ENCODE measurements at regions not wholly inside any gene's neighbourhood (a gene's known extent, or its start where the extent isn't known, plus 50 kb on each side); places are given as distances from the start of the nearest gene placed in this dataset.

DNA sequence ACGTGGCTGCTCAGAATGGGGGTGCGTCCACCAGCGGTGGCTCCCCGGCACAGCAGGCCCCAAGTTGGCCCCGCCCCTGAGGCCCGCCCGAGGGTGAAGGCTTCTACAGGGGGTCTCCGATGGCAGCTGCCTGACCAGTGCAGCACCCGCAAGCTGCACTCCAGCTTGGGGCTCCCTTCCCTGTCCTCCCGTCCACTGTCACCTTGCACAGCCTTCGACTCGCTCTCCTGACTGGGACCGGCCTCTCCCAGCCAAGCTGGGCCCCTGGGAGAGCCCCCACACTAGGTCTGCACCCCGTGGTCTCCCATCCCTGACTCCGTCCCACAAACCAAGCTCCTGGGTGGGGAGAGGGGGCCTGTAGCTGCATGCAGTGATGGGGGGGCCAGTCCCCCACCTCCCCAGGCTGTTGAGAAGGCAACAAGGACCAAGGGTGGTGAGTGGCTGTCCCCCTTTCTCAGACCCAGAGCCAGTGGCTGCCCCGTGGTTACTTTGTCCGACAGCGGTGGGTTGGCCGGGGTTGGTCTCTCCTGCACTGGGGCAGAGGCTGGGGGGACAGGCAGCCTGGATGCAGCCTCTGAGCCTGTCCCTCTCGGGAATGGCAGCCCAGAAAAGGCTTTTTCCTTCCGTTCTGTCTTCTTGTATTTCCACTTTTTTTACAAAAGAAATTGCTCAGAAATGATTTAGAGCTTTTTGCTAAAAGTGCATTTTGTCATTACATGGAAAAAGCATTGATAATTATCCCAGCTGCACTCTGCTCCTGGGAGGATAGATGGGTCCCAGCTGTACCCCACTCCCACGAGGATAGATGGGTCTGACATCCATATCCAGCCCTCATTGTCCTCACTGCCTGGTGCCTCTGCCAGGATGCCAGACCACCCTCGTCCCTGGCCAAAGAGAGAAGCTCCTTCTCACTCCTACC is 217.0 kb downstream of the KIF26A start:
- Histone ChIP-seq H3K27ac (ENCODE audit: low read depth, low read length) (no peak overlapping the region), H3K36me3 (ENCODE audit: control insufficient read depth, insufficient read depth, low read length) (no peaks in the 10 kb centered on the region), H3K9ac (ENCODE audit: low read length) (no peak overlapping the region)

DNA sequence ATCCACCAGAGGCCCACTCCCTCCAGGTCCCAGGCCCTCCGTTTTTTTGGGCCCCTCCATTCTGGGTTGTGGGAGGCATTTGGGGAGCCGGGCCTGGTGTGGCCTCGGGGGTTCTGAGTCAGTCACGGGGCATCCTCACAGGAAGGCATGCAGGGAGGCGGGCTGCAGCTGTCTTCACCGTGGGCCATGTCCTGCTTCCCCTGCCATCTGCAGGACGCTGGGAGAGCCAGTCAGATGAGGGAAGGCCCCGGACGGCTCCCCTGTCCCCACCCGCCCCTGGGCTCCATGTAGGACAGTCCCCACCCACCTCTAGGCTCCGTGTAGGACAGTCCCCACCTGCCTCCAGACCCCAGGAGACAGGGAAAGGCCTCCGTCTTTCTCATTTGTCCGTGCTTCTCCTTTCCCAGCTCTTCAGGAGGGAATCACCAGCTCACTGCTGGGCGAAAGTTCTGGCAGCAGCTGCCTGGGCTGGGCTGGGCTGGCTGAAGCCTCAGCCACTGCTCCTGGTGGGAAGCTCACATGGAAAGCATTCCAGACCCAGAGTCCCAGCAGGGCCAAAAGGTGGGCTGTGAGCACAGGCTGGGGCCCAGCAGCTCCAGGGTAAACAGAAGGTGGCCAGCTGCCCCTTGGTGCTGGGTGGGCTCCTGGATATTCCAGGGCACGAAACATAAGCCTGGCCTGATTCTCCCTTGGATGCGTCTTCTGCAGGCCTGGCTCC is 217.8 kb downstream of the KIF26A start:
- no peaks in the 10 kb centered on the region for H3K4me1 ChIP-seq (ENCODE audit: control insufficient read depth, insufficient read depth, low read length)
- no peak overlapping the region for H3K27ac ChIP-seq (ENCODE audit: low read depth, low read length)

More for the DNA sequence above, 217.0 kb downstream of the KIF26A start:
- peaks cover 3% of the 10 kb centered on the region for H3K4me1 ChIP-seq (ENCODE audit: control insufficient read depth, insufficient read depth, low read length)
- no peaks in the 10 kb centered on the region for H3K27me3 ChIP-seq (ENCODE audit: control insufficient read depth, insufficient read depth, low read length)
- H3K4me3 ChIP-seq (ENCODE audit: low read length), result no peak overlapping the region

DNA sequence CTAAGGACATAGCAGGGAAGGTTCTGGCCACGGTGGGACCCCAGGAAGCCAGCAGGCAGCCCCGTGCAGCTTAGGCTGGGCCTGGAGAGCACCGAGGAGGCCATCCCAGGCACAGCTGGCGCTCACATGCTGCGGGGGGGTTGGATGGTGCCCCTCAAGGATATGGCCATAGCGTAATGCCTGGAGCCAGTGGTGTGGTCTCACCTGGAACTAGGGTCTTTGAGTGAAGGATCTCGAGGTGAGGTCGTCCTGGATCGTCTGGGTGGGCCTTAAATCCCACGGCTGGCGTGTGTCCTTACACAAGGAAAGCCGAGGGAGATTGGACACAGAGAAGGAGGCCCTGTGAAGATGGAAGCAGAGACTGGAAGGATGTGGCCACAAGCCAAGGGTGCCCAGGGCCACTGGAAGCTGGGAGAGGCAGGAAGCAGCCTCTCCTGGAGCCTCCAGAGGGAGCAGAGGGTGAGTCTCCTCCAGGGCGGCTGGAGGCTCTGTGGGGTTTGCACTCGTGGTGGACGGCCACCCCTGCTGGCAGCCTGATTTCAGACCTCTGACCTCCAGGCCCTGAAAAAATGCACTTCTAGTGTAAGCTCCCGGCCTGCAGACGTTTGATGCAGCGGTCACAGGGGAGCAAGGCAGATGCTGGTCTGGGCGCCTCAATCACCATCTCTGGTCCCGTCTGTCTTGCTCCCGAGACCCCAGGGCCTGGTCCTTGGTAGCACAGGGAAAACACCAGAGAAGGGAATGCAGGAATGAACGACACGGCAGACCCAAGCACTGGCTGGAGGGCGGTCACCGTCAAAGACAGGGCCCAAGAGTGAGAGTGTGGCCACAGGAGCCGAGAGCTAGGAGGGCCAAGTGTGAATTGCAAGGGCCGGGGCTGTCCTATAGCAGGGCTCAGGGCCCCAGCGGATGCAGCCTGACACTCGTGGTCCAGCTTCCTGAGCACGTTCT is 218.6 kb downstream of the KIF26A start:
- no peaks in the 10 kb centered on the region for H3K4me1 ChIP-seq (ENCODE audit: control insufficient read depth, insufficient read depth, low read length)
- no peak overlapping the region for H3K9ac ChIP-seq (ENCODE audit: low read length)
- H3K27me3 ChIP-seq (ENCODE audit: control insufficient read depth, insufficient read depth, low read length), result peaks cover 2% of the 10 kb centered on the region
- H3K36me3 ChIP-seq (ENCODE audit: control insufficient read depth, insufficient read depth, low read length), result no peaks in the 10 kb centered on the region
- H3K4me3 ChIP-seq (ENCODE audit: low read length), result no peak overlapping the region
- H3K27ac ChIP-seq (ENCODE audit: low read depth, low read length), result no peak overlapping the region

More for the DNA sequence above, 217.8 kb downstream of the KIF26A start:
- no peaks in the 10 kb centered on the region for H3K36me3 ChIP-seq (ENCODE audit: control insufficient read depth, insufficient read depth, low read length)
- no peak overlapping the region for H3K9ac ChIP-seq (ENCODE audit: low read length)
- H3K27me3 ChIP-seq (ENCODE audit: control insufficient read depth, insufficient read depth, low read length), result peaks cover under 1% of the 10 kb centered on the region
- no peak overlapping the region for H3K4me3 ChIP-seq (ENCODE audit: low read length)

DNA sequence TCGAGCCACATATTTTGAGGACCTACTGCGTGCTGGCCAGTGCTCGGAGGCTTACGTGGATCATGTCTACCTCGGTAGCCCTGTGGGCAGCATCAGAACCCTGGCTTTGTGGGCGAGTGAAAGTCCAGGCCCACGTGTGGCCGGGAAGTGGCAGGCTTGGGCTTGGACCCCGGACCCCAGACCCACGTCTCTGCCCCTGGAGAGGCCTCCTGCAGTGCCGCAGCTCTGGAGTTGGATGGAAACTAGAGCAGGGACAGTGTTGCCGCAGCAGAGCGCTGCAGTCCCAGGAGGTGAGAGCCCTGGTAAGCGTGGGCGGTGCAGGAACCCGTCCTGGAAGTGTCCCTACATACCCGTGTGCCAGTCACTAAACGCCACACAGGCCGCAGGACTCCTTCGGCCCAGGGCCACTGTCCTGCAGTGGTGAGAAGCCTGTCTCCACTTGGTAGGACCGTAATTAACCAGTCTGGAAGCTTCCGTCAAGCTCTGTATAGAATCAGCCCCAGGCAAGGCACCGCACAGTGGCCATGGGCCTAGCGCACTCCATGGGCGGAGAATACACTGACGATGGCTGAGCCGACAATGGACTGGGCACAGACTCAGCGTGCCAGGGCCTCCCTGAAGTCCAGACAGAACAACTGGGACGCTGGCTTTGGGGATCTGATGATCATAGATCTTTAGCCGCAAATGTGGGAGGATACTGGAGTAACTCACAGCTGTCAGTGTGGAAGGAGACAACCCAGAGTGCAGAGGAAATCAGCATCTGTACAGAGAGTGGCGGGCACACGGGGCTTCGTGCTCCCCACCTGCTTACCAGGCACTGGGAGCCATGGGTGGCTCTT is 219.5 kb downstream of the KIF26A start:
- no peaks in the 10 kb centered on the region for H3K36me3 ChIP-seq (ENCODE audit: control insufficient read depth, insufficient read depth, low read length)
- no peaks in the 10 kb centered on the region for H3K4me1 ChIP-seq (ENCODE audit: control insufficient read depth, insufficient read depth, low read length)
- no peak overlapping the region for H3K27ac ChIP-seq (ENCODE audit: low read depth, low read length)
- H3K27me3 ChIP-seq (ENCODE audit: control insufficient read depth, insufficient read depth, low read length), result peaks cover 2% of the 10 kb centered on the region
- H3K4me3 ChIP-seq (ENCODE audit: low read length), result no peak overlapping the region
- no peak overlapping the region for H3K9ac ChIP-seq (ENCODE audit: low read length)

DNA sequence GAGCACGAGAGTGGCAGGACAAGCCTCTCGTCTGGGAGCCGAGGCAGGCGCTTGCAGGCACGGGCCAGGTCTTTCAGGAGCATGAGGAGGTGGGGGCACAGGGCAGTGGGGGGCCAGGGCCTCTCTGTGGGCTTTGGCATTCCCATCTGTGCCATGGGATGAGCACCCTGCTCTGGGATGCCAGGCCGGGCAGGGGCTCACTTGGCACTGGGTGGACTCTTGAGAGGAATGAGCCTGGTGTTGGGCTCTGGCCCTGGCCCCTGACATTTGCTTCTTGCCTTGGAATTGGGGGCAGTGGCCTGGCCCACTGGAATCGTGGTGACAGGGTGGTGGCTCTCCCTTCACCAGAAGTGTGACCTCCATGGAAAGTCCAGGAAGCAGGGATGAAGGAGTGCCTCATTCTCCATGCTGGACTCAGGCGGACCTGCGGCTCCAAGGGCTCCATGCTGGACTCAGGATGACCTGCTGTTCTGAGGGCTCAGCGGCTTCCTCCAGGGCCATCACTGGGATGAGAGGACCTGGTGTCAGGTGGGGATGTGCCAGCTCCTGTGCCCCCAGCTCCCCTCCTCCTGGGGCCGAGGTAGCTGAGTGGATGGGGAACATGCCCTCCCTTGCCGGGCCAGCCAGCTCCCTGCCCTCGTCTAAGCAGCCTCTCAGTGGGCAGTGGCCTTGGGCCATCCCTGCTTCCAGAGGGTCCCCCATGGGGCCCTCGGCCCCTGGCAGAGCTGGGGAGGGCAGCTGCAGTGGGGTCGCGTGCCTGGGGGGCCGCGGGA is 220.3 kb downstream of the KIF26A start:
- no peak overlapping the region for H3K9ac ChIP-seq (ENCODE audit: low read length)
- H3K4me1 ChIP-seq (ENCODE audit: control insufficient read depth, insufficient read depth, low read length), result no peaks in the 10 kb centered on the region
- H3K27me3 ChIP-seq (ENCODE audit: control insufficient read depth, insufficient read depth, low read length), result peaks cover 2% of the 10 kb centered on the region
- H3K27ac ChIP-seq (ENCODE audit: low read depth, low read length), result no peak overlapping the region
- H3K36me3 ChIP-seq (ENCODE audit: control insufficient read depth, insufficient read depth, low read length), result no peaks in the 10 kb centered on the region
- no peak overlapping the region for H3K4me3 ChIP-seq (ENCODE audit: low read length)

DNA sequence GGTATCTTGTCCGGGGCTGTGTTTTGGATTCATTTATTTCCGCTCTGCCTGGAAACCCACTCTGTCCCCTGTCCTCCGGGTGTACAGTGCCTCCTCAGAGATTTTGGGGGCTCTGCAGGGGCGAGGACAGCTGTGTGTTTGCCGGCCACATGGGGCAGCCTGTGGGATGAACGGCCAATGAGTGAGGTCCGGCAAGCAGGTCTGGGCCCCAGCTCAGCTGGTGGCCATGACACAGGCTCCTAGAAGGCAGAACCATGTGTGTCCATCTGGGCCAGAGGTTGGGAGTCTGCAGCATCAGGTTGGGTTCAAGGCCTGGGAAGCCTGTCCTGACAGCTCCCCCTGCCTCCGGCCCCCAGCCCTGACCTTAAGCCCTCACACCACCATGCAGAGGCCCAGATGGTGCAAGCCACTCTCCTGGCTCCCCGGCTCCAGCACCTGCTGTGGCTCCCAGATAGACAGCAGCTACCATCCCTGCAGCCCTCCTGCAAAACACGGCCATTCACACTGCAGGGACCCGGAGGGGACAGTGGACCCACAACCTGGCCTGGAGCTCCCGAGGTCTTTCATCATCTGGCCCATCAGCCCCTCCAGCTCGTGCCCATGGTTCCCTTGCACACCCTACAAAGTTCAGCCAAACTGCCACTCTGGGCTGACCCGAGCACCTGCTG is 220.1 kb upstream of the C14orf180 start:
- no peak overlapping the region for H3K4me3 ChIP-seq (ENCODE audit: low read length)
- H3K36me3 ChIP-seq (ENCODE audit: control insufficient read depth, insufficient read depth, low read length), result no peaks in the 10 kb centered on the region
- H3K27ac ChIP-seq (ENCODE audit: low read depth, low read length), result no peak overlapping the region
- H3K9ac ChIP-seq (ENCODE audit: low read length), result no peak overlapping the region
- H3K27me3 ChIP-seq (ENCODE audit: control insufficient read depth, insufficient read depth, low read length), result peaks cover 2% of the 10 kb centered on the region
- no peaks in the 10 kb centered on the region for H3K4me1 ChIP-seq (ENCODE audit: control insufficient read depth, insufficient read depth, low read length)

DNA sequence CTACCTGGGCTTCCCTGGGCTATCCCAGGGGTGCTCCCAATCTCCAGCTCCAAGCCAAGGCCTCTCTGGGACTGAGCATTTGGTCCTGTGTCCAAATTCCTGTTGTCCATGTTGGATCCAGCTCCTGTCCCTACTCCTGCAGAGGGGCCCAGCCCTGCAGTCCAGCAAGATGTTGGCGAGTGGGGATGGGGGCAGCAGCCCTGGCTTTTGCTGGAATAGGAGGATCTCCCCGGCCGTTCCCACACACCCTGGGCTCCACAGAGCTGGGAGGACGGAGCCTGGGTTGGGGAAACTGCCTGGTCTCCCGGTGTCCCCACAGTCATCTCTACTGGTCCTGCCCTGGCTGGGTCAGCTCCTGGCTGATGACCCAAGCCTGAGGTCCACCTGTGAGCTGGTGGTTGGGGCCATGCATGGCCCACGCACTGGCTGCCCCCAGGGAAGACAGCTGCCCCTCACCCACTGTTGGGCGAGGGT is 219.6 kb upstream of the C14orf180 start:
- Histone ChIP-seq H3K36me3 (ENCODE audit: control insufficient read depth, insufficient read depth, low read length) (no peaks in the 10 kb centered on the region), H3K9ac (ENCODE audit: low read length) (no peak overlapping the region), H3K4me3 (ENCODE audit: low read length) (no peak overlapping the region), H3K27me3 (ENCODE audit: control insufficient read depth, insufficient read depth, low read length) (peaks cover 2% of the 10 kb centered on the region), H3K27ac (ENCODE audit: low read depth, low read length) (no peak overlapping the region), H3K4me1 (ENCODE audit: control insufficient read depth, insufficient read depth, low read length) (no peaks in the 10 kb centered on the region)

DNA sequence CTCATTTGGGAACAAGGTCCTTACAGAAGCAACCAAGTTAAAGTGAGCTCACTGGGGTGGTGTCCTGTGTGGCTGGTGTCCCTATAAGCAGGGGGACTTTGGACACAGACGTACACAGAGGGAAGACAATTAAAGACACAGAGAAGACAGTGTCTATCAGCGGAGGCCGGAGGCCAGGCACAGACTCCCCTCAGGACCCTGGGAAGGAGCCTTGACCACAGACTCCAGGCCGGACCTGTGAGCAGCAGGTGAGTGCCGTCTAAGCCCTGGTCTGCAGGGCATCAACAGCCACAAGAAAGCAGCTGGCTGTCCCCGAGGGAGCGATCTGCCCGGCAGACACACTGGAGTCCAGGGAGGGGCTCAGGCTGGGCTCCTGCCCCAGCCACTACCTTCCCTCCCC is 219.1 kb upstream of the C14orf180 start:
- H3K4me3 ChIP-seq (ENCODE audit: low read length), result no peak overlapping the region

DNA sequence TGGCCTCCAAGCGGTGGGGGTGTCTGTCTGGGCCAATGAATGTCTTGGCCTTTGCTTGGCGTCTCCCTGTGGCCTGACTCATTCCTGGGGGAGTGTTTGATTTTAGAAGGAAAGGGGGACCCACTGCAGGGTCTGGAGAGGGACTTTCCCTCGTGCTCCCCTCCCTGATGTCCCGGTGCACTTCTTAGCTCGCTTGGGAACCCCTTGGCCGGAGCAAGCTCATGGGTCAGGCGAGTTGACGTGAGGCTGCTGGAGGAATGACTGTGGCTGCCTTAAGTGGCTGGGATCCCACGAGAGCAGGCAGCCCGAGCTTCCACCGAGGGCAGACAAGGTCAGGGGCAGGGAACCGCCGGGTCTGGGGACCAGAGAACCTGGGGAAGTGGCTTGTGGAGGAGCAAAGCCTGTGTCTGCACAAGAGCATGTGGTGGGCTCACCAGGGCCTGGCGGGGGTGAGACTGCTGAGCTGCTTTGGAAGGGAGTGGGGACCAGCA is 218.4 kb upstream of the C14orf180 start:
- Histone ChIP-seq H3K27me3 (ENCODE audit: control insufficient read depth, insufficient read depth, low read length) (peaks cover 2% of the 10 kb centered on the region), H3K27ac (ENCODE audit: low read depth, low read length) (no peak overlapping the region), H3K36me3 (ENCODE audit: control insufficient read depth, insufficient read depth, low read length) (no peaks in the 10 kb centered on the region), H3K4me1 (ENCODE audit: control insufficient read depth, insufficient read depth, low read length) (no peaks in the 10 kb centered on the region), H3K4me3 (ENCODE audit: low read length) (no peak overlapping the region), H3K9ac (ENCODE audit: low read length) (no peak overlapping the region)

More for the DNA sequence above, 219.1 kb upstream of the C14orf180 start:
- no peak overlapping the region for H3K27ac ChIP-seq (ENCODE audit: low read depth, low read length)
- H3K4me1 ChIP-seq (ENCODE audit: control insufficient read depth, insufficient read depth, low read length), result no peaks in the 10 kb centered on the region
- H3K27me3 ChIP-seq (ENCODE audit: control insufficient read depth, insufficient read depth, low read length), result peaks cover 2% of the 10 kb centered on the region
- no peak overlapping the region for H3K9ac ChIP-seq (ENCODE audit: low read length)
- H3K36me3 ChIP-seq (ENCODE audit: control insufficient read depth, insufficient read depth, low read length), result no peaks in the 10 kb centered on the region

DNA sequence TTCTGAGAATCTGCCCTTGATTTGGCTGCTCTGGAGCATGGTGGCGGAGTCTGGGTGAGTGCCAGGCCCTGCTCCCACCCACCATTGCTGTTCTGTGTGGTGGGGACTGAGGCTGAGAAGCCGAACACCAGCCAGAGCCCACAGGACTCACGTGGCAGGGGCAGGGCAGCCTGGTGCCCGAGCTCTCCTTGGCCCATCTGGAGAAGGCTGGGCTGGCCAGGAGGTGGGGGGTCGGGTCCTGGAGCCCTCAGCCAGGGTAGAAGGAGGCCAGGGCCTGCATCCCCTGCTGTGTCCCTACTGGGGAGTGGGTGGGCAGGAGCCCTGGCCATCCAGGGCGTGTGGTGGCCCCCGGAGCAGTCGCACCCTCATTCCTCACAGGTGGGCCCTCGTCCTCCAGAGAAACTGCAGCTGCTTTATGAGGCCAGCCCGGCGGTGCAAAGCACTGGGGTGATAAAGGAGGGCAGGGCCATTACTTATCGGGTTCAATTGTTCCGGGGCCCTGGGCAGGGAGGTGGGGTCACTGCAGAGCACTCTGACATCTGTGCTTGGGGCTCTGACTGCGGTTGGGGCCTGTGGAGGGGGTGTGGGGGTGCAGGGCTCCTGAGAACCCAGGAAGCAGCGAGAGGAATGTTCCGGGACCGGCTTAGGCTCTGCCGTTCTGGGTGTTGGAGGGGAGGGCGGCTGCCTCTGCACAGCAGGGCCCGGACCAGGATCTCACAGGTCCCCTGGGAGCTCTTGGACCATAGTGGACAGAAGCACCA is 217.5 kb upstream of the C14orf180 start:
- Histone ChIP-seq H3K9ac (ENCODE audit: low read length) (no peak overlapping the region), H3K36me3 (ENCODE audit: control insufficient read depth, insufficient read depth, low read length) (no peaks in the 10 kb centered on the region), H3K4me1 (ENCODE audit: control insufficient read depth, insufficient read depth, low read length) (no peaks in the 10 kb centered on the region), H3K27me3 (ENCODE audit: control insufficient read depth, insufficient read depth, low read length) (peaks cover 2% of the 10 kb centered on the region), H3K4me3 (ENCODE audit: low read length) (no peak overlapping the region), H3K27ac (ENCODE audit: low read depth, low read length) (no peak overlapping the region)

Data from rectal smooth muscle tissue (tissue), 1 donor.